IMR-90 (cell line): ENCODE measurements at regions not wholly inside any gene's neighbourhood (a gene's known extent, or its start where the extent isn't known, plus 50 kb on each side); places are given as distances from the start of the nearest gene placed in this dataset.

Source experiments
- ATAC-seq: fragments of 200-7000 bp; cut with Tn5 transposase; 2 replicates; pipeline ENCODE4 v1.9.1; 2020; ENCODE audit warnings: low read depth, mild to moderate bottlenecking, moderate library complexity
- BruUV-seq: library from RNA; stranded (reverse); fragments of 400-500 nt; replicated peaks from 2 replicates; lab custom pipeline; 2021; lab: Mats Ljungman, UMichigan
- CTCF ChIA-PET: fragments of 300-600 bp; formaldehyde crosslinking; extraction: SDS; loops from one replicate; lab custom pipeline; 2021; ENCODE audit warnings: antibody characterized with exemption; lab: Yijun Ruan, JAX
- POLR2A ChIA-PET: fragments of 300-600 bp; sonication (Branson Sonifier 250); formaldehyde crosslinking; loops from one replicate; lab custom pipeline; 2022; ENCODE audit warnings: antibody characterized with exemption; ENCODE audit not compliant: unreplicated experiment; lab: Charles Lee
- DNase-seq: peaks from one replicate; pipeline ENCODE4 v3.0.0; 2013
- H2AFZ ChIP-seq: replicated peaks from 2 replicates; pipeline ENCODE3; 2013; ENCODE audit warnings: low read length, mild to moderate bottlenecking; ENCODE audit not compliant: poor library complexity
- H2AK5ac ChIP-seq: 2 replicates; pipeline ENCODE4 v1.6.1; 2013; ENCODE audit warnings: low read depth, low read length, inconsistent platforms
- H2AK9ac ChIP-seq: replicated peaks from 2 replicates; pipeline ENCODE3; 2013; ENCODE audit warnings: mild to moderate bottlenecking, low read depth, low read length, moderate library complexity; ENCODE audit not compliant: poor library complexity
- H2BK120ac ChIP-seq: 2 replicates; pipeline ENCODE4 v1.6.1; 2013; ENCODE audit warnings: low read depth, low read length, inconsistent platforms
- H2BK15ac ChIP-seq: 3 replicates; pipeline ENCODE4 v1.6.1; 2013; ENCODE audit warnings: low read depth, low read length, inconsistent platforms
- H2BK20ac ChIP-seq: 2 replicates; pipeline ENCODE4 v1.6.1; 2013; ENCODE audit warnings: low read depth, mild to moderate bottlenecking, inconsistent platforms, low read length, moderate library complexity
- H2BK5ac ChIP-seq: 2 replicates; pipeline ENCODE4 v1.6.1; 2013; ENCODE audit warnings: mild to moderate bottlenecking, low read depth, low read length, inconsistent platforms; ENCODE audit not compliant: poor library complexity, severe bottlenecking
- H3K14ac ChIP-seq: replicated peaks from 2 replicates; pipeline ENCODE4 v1.6.1; 2013; ENCODE audit warnings: low read depth, low read length, inconsistent platforms
- H3K18ac ChIP-seq: 2 replicates; pipeline ENCODE4 v1.6.1; 2013; ENCODE audit warnings: low read depth, low read length, control low read depth
- H3K23ac ChIP-seq: 2 replicates; pipeline ENCODE4 v1.6.1; 2013; ENCODE audit warnings: low read depth, low read length, inconsistent platforms
- H3K27ac ChIP-seq: 2 replicates; pipeline ENCODE4 v1.5.1; 2013; ENCODE audit warnings: mild to moderate bottlenecking, control low read depth, low read length; ENCODE audit not compliant: insufficient read depth
- H3K27me3 ChIP-seq: 2 replicates; pipeline ENCODE4 v1.6.1; 2013; ENCODE audit warnings: low read length; ENCODE audit not compliant: control insufficient read depth, insufficient read depth
- H3K36me3 ChIP-seq: 2 replicates; pipeline ENCODE4 v1.6.1; 2013; ENCODE audit warnings: low read length, mixed read lengths; ENCODE audit not compliant: control insufficient read depth, insufficient read depth
- H3K4ac ChIP-seq: 2 replicates; pipeline ENCODE4 v1.6.1; 2013; ENCODE audit warnings: low read depth, low read length, inconsistent platforms
- H3K4me1 ChIP-seq: 2 replicates; pipeline ENCODE4 v1.6.1; 2013; ENCODE audit warnings: low read length, mixed read lengths; ENCODE audit not compliant: control insufficient read depth, insufficient read depth
- H3K4me2 ChIP-seq: 2 replicates; pipeline ENCODE4 v1.6.1; 2013; ENCODE audit warnings: low read depth, mild to moderate bottlenecking, control low read depth, low read length, moderate library complexity
- H3K4me3 ChIP-seq: 2 replicates; pipeline ENCODE4 v1.5.1; 2013; ENCODE audit warnings: low read depth, mild to moderate bottlenecking, control low read depth, low read length, moderate library complexity; ENCODE audit not compliant: insufficient read depth
- H3K56ac ChIP-seq: 2 replicates; pipeline ENCODE4 v1.6.1; 2013; ENCODE audit warnings: low read length, inconsistent platforms; ENCODE audit not compliant: insufficient read depth; ENCODE audit errors: extremely low read depth
- H3K79me1 ChIP-seq, 2 experiments: 2 replicates each; pipeline ENCODE4 v1.6.1; 2013; ENCODE audit warnings: low read length in 2 of 2, inconsistent platforms in 1 of 2, low read depth in 1 of 2
- H3K9ac ChIP-seq: 2 replicates; pipeline ENCODE4 v1.6.1; 2013; ENCODE audit warnings: low read depth, low read length, control low read depth
- H3K9me1 ChIP-seq: 2 replicates; pipeline ENCODE4 v1.6.1; 2013; ENCODE audit warnings: low read length, inconsistent platforms; ENCODE audit not compliant: insufficient read depth
- H3K9me3 ChIP-seq: 2 replicates; pipeline ENCODE4 v1.6.1; 2013; ENCODE audit warnings: low read length; ENCODE audit not compliant: control insufficient read depth, insufficient read depth
- H4K20me1 ChIP-seq: 2 replicates; pipeline ENCODE4 v1.6.1; 2013; ENCODE audit warnings: low read length, inconsistent platforms; ENCODE audit not compliant: insufficient read depth
- H4K5ac ChIP-seq: 2 replicates; pipeline ENCODE4 v1.6.1; 2013; ENCODE audit warnings: mild to moderate bottlenecking, low read depth, low read length, control low read depth
- H4K8ac ChIP-seq, 2 experiments: 2 replicates each; pipeline ENCODE4 v1.6.1; 2013; ENCODE audit warnings: low read depth in 2 of 2, low read length in 2 of 2, control low read depth in 1 of 2, inconsistent platforms in 1 of 2
- H4K91ac ChIP-seq: 2 replicates; pipeline ENCODE4 v1.6.1; 2013; ENCODE audit warnings: low read depth, low read length, inconsistent platforms; ENCODE audit not compliant: insufficient read depth
- CEBPB ChIP-seq: IDR thresholded peaks from 2 replicates; pipeline ENCODE4 v1.6.1; 2012; ENCODE audit warnings: low read depth, low read length, improper control_type of control experiment
- CHD1 ChIP-seq: IDR thresholded peaks from 2 replicates; pipeline ENCODE4 v1.6.1; 2012; ENCODE audit warnings: low read depth, low read length, improper control_type of control experiment
- ELK1 ChIP-seq: fragments of 150-350 bp; IDR thresholded peaks from 2 replicates; pipeline ENCODE4 v1.6.1; 2016; ENCODE audit warnings: low read depth, mild to moderate bottlenecking, low read length, moderate library complexity, borderline replicate concordance
- MAFK ChIP-seq: IDR thresholded peaks from 2 replicates; pipeline ENCODE4 v1.6.1; 2012; ENCODE audit warnings: low read depth, low read length, improper control_type of control experiment
- MXI1 ChIP-seq: IDR thresholded peaks from 2 replicates; pipeline ENCODE4 v1.6.1; 2012; ENCODE audit warnings: low read depth, mild to moderate bottlenecking, low read length, moderate library complexity, borderline replicate concordance
- NFE2L2 ChIP-seq: fragments of 150-350 bp; IDR thresholded peaks from 2 replicates; pipeline ENCODE4 v1.6.1; 2016; ENCODE audit warnings: low read depth, mild to moderate bottlenecking, low read length
- WGBS, 2 experiments: methylation state at CpG; one replicate each; pipeline versions ENCODE4 v1.1.5 to v1.1.7; 2013; ENCODE audit warnings: missing lambda C conversion rate in 2 of 2; ENCODE audit not compliant: insufficient read length in 1 of 2; ENCODE audit errors: extremely low coverage in 2 of 2; 5-methylcytosine and 5-hydroxymethylcytosine counted together
- dilution Hi-C: fragments of 300-500 bp; cut with HindIII; formaldehyde crosslinking; loops from one replicate; pipeline ENCODE4 v1.14.3; 2018; ENCODE audit warnings: low sequenced_read_pairs; ENCODE audit not compliant: unreplicated experiment
- in situ Hi-C: fragments of 300-500 bp; cut with MboI; formaldehyde crosslinking; loops from 3 replicates; pipeline ENCODE4 v1.14.3; 2019; ENCODE audit warnings: low sequenced_read_pairs, inconsistent platforms, mixed read lengths
- intact Hi-C: fragments of 100-400 bp; cut with micrococcal nuclease; formaldehyde crosslinking; loops from 2 replicates; pipeline ENCODE4 v1.10.0; 2022

DNA sequence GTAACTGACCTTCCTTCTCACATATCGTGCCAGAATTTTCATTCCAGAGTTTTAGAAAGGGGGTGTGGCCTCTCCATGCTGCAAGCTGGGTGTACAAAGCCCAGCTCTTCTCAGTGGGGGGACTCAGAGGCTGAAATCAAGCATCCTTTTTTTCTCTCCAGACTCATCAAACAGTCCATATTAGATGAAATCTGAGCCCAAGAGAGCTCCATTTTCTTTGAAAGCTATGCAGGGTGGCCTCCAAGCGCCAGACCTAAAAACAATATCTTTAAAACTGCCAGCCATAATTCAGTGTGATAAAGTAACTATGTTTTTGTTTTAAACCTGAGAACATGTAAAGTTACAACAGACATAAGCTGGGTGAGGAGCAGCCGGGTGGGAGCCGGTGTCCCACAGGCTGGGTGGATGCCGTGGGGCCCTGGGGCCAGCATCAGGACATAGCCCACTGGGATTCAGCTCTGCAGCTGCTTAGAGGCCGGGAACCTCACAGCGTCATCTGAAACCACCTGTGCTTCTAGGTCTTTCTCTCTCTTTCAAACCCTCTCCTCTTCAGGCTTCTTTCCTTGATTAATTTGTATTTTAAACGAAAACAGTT lies 249.2 kb downstream of the ZNF536 start:
- no peak overlapping the region for H2BK15ac ChIP-seq
- no peak overlapping the region for H4K5ac ChIP-seq
- no peak overlapping the region for H3K14ac ChIP-seq
- no peak overlapping the region for H2AFZ ChIP-seq
- CTCF ChIA-PET = no interaction called here
- intact Hi-C loops = no loop called here
- no peak overlapping the region for H3K27ac ChIP-seq
- no peak overlapping the region for H3K4me2 ChIP-seq
- no peak overlapping the region for H2BK120ac ChIP-seq
- H3K36me3 ChIP-seq = no peaks in the 10 kb centered on the region
- WGBS, 2 experiments = no CpG with 5 or more reads among the region's 8 CpGs
- dilution Hi-C loops = no loop called here
- BruUV-seq = no TSS peak
- no peaks in the 10 kb centered on the region for H3K79me1 ChIP-seq
- H4K20me1 ChIP-seq = no peaks in the 10 kb centered on the region
- H3K4me1 ChIP-seq = no peaks in the 10 kb centered on the region
- H2BK5ac ChIP-seq = no peak overlapping the region
- H3K9ac ChIP-seq = no peak overlapping the region
- in situ Hi-C loops = no loop called here
- POLR2A ChIA-PET = no interaction called here
- H3K4ac ChIP-seq = no peak overlapping the region
- no peak overlapping the region for H2AK9ac ChIP-seq
- no peak overlapping the region for H3K23ac ChIP-seq
- no peak overlapping the region for H2BK20ac ChIP-seq
- H2AK5ac ChIP-seq = no peak overlapping the region
- H3K9me1 ChIP-seq = no peaks in the 10 kb centered on the region
- H3K9me3 ChIP-seq = peaks cover 13% of the 10 kb centered on the region; the same call in 1 of the 2 replicates
- H3K56ac ChIP-seq = no peak overlapping the region
- H4K8ac ChIP-seq = no peak overlapping the region
- no peak for ATAC-seq
- H3K18ac ChIP-seq = no peak overlapping the region
- H3K4me3 ChIP-seq = no peak overlapping the region
- H4K91ac ChIP-seq = no peak overlapping the region
- DNase-seq = no peak
- H3K27me3 ChIP-seq = no peaks in the 10 kb centered on the region
- TF ChIP-seq NFE2L2 = no peak
- TF ChIP-seq MAFK = no peak
- no peak for TF ChIP-seq CHD1
- no peak for TF ChIP-seq ELK1
- no peak for TF ChIP-seq MXI1
- no peak for TF ChIP-seq CEBPB
